IPS-20b (cell line): ENCODE measurements at regions not wholly inside any gene's neighbourhood (a gene's known extent, or its start where the extent isn't known, plus 50 kb on each side); places are given as distances from the start of the nearest gene placed in this dataset.

ENCODE experiments used
- H3K27ac ChIP-seq: one replicate; pipeline ENCODE4 v1.5.1; 2013; ENCODE audit warnings: low read length
- H3K27me3 ChIP-seq: 2 replicates; pipeline ENCODE4 v1.6.1; 2013; ENCODE audit warnings: mild to moderate bottlenecking, low read length, inconsistent platforms; ENCODE audit not compliant: insufficient read depth
- H3K36me3 ChIP-seq: 2 replicates; pipeline ENCODE4 v1.6.1; 2013; ENCODE audit warnings: low read depth, mild to moderate bottlenecking, inconsistent platforms, low read length, moderate library complexity; ENCODE audit not compliant: insufficient read depth
- H3K4me1 ChIP-seq: 2 replicates; pipeline ENCODE4 v1.6.1; 2013; ENCODE audit warnings: mild to moderate bottlenecking, control low read depth, inconsistent platforms, low read length, moderate library complexity; ENCODE audit not compliant: insufficient read depth
- H3K4me3 ChIP-seq: 2 replicates; pipeline ENCODE4 v1.5.1; 2013; ENCODE audit warnings: mild to moderate bottlenecking, low read length, inconsistent platforms
- H3K9ac ChIP-seq: 2 replicates; pipeline ENCODE4 v1.6.1; 2013; ENCODE audit warnings: low read depth, mild to moderate bottlenecking, inconsistent platforms, low read length, moderate library complexity
- H3K9me3 ChIP-seq: 2 replicates; pipeline ENCODE4 v1.6.1; 2013; ENCODE audit warnings: mild to moderate bottlenecking, low read depth, low read length, inconsistent platforms; ENCODE audit not compliant: insufficient read depth

DNA sequence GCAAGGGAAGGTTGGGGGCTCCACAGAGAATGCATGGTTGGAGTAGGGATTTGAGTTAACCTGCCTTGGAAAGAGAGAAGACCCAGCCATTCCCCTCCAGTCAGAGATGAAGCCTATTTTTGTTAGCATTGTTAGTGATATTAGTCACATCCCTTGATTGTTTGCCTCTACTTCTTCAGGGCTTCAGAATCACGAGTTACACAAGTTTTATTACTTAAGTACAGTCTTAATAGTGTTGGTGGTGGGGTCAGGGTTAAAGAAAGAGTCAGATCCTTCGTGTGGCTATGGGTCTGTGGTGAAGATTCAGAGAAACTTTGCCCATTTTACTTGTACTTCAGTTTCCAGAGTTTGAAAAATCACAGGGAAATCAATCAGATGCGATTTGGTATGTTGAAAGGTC, 363.1 kb downstream of the LRIG3 start:
- no peak overlapping the region for H3K9ac ChIP-seq
- no peak overlapping the region for H3K4me3 ChIP-seq
- H3K4me1 ChIP-seq: no peaks in the 10 kb centered on the region
- H3K36me3 ChIP-seq: no peaks in the 10 kb centered on the region
- no peaks in the 10 kb centered on the region for H3K9me3 ChIP-seq
- H3K27me3 ChIP-seq: no peaks in the 10 kb centered on the region
- H3K27ac ChIP-seq: no peak overlapping the region

DNA sequence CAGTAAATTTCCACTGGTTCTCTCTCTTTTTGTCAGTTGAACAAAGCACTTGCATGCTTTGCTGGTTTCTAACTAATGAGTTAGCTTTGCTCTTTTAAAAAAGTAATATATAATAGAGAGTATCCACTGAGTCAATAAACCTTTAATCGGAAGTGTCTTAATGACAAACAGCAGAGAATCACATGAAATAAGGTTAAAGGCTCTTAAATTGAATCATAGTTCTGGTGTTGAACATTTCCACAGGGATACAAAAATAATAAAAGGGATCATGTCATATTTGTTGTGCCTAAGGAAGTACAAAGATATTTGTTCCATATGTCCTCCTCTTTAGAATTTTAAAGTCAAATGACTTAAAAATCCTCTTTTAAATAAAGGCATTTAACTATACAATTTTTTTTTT, 362.6 kb downstream of the LRIG3 start:
- no peaks in the 10 kb centered on the region for H3K36me3 ChIP-seq
- H3K9ac ChIP-seq: no peak overlapping the region
- no peaks in the 10 kb centered on the region for H3K9me3 ChIP-seq
- H3K27me3 ChIP-seq: no peaks in the 10 kb centered on the region
- no peak overlapping the region for H3K27ac ChIP-seq
- no peak overlapping the region for H3K4me3 ChIP-seq
- no peaks in the 10 kb centered on the region for H3K4me1 ChIP-seq

DNA sequence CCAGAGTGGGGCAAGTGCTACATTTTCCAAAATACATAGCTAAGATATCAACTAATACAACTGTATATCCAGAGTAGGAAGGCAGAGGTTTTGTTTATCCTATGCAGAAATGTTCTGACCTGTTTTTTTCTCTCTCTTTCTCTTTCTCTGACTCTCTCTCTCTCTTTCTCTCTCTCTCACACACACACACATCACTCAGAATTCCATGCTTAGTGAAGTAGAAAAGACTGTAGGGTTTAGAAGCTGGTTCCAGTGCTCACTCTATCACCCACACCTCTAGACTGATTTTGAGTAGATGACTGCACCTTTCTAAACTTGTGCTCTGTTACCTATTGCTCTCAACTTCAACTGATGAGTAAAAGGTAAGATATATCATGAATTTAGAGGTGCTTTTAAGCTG, 356.7 kb downstream of the LRIG3 start:
- Histone ChIP-seq H3K4me1 (no peaks in the 10 kb centered on the region), H3K27me3 (no peaks in the 10 kb centered on the region), H3K27ac (no peak overlapping the region), H3K36me3 (no peaks in the 10 kb centered on the region), H3K9ac (no peak overlapping the region), H3K4me3 (no peak overlapping the region), H3K9me3 (no peaks in the 10 kb centered on the region)

DNA sequence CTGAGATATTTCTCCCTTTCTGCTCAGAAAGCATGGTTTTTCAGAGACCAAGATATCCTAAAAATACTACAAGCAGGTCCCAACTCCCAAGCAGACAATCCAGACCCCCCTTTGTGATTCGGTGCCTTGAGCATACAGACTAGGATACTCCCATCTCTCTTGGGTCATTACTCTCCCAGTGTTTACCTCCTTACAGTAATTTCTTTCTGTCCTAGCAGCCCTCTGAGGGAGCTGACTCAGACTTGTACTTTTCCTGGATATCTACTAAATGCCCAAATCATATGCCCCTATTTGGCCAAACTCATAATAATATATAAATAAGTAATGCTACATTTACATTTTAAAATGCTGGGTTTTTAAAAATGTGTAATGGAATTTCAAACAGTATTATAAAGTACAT, 355.6 kb downstream of the LRIG3 start:
- Histone ChIP-seq H3K9ac (no peak overlapping the region), H3K9me3 (no peaks in the 10 kb centered on the region), H3K4me3 (no peak overlapping the region), H3K27me3 (no peaks in the 10 kb centered on the region), H3K27ac (no peak overlapping the region), H3K4me1 (no peaks in the 10 kb centered on the region), H3K36me3 (no peaks in the 10 kb centered on the region)

DNA sequence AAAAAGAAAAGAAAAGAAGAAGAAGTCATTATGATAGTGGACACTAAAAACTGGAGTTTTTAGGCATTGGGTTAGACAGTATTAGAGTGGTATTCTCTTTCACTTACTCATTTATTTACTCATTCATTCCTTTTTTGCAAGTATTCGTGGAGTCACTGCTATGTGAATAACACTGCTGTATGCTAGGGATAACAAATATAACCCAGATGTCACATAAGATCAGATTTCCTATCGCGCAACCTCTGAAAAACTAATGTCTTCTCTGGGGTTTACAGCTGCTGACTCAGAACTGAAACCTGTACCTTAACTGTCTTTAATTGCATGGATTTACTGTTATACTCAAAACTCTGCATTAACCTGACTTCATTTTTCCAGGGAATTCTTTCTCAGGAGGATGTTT, 353.7 kb downstream of the LRIG3 start:
- Histone ChIP-seq H3K36me3 (no peaks in the 10 kb centered on the region), H3K27ac (no peak overlapping the region)

DNA sequence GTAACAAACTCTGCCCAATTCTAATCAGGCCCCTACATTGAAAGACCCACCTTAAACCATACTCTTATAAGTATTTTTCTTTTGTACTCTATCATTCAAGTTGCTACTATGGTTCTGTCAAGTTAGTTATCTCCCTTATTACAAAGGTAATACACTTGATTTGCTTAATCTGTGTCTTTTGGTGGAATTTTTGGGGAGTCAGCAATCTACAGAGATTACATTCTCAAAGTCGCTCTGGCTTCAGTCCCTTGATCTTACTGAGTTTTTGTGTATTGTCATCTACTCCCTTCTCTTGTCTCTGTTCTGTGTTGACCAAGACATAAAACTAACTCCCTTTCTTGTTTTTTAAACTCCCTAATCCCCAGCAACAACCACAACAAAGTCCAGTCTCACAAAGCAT, 353.1 kb downstream of the LRIG3 start:
- Histone ChIP-seq H3K9me3 (no peaks in the 10 kb centered on the region), H3K36me3 (no peaks in the 10 kb centered on the region), H3K27me3 (no peaks in the 10 kb centered on the region), H3K27ac (no peak overlapping the region), H3K4me3 (no peak overlapping the region), H3K9ac (no peak overlapping the region), H3K4me1 (no peaks in the 10 kb centered on the region)

More for the DNA sequence above, 353.7 kb downstream of the LRIG3 start:
- no peaks in the 10 kb centered on the region for H3K27me3 ChIP-seq
- no peaks in the 10 kb centered on the region for H3K4me1 ChIP-seq
- no peak overlapping the region for H3K4me3 ChIP-seq
- no peaks in the 10 kb centered on the region for H3K9me3 ChIP-seq
- H3K9ac ChIP-seq: no peak overlapping the region

DNA sequence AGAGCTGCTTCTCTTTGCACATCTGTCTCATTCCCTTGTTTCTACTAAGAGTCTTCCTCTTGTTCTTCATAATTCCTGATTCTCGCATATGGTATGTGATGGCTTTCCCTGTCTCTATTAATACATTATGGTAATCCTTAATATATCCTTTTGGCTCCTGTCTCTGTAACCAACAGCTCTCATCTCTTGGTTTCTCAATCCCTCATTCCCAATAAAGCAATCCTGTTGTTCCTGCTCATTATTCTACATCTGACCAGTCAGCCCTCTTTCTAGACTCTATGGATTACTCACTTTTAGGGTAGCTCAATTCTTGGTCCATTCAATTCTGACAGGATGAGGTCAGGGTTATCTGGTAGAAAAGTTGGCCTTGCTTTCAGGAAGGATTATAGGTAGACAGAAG, 349.9 kb downstream of the LRIG3 start:
- no peaks in the 10 kb centered on the region for H3K27me3 ChIP-seq
- no peak overlapping the region for H3K9ac ChIP-seq
- no peaks in the 10 kb centered on the region for H3K4me1 ChIP-seq
- H3K4me3 ChIP-seq: no peak overlapping the region
- no peaks in the 10 kb centered on the region for H3K36me3 ChIP-seq
- H3K27ac ChIP-seq: no peak overlapping the region
- H3K9me3 ChIP-seq: no peaks in the 10 kb centered on the region

DNA sequence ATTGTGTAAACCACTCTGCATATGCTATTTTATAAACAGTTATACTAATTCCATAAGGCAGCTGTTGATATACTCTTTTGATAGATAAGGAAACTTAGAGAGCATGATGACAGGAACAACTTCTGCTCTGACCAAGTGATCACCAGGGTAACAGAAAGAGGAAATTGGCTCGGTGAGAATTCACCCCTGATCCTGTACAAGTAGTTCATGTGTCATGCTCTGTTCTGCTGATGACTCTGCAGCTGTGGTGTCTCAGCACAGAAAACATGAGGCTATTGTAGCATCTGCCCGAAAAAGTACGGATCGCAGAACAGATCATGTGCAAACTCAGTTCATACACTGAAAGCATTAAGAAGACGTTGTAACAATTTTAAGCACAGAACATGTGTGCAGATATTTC, 345.0 kb downstream of the LRIG3 start:
- no peak overlapping the region for H3K27ac ChIP-seq
- no peaks in the 10 kb centered on the region for H3K36me3 ChIP-seq
- H3K9ac ChIP-seq: no peak overlapping the region
- H3K4me3 ChIP-seq: no peak overlapping the region
- no peaks in the 10 kb centered on the region for H3K27me3 ChIP-seq
- no peaks in the 10 kb centered on the region for H3K4me1 ChIP-seq
- H3K9me3 ChIP-seq: no peaks in the 10 kb centered on the region

DNA sequence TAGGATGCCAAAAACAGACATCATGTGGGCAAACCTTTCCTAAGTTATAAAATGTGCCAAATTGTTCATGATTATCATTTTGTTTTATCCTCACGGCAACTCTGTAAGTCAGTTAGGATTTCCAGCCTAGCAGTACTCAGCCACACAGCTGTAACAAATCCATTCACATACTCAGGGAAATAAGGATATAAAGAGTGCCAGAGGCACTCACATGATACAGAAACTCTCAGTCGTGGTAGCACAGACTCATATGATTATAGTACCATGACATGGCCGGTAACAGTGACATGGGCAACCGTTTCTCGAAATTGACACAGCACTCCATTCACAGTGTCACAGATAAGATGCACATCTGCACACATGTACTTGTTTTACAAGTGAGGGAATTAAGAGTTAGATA, 344.2 kb downstream of the LRIG3 start:
- H3K27ac ChIP-seq: no peak overlapping the region
- H3K4me1 ChIP-seq: no peaks in the 10 kb centered on the region
- no peak overlapping the region for H3K9ac ChIP-seq
- H3K4me3 ChIP-seq: no peak overlapping the region
- no peaks in the 10 kb centered on the region for H3K36me3 ChIP-seq
- no peaks in the 10 kb centered on the region for H3K9me3 ChIP-seq
- no peaks in the 10 kb centered on the region for H3K27me3 ChIP-seq

DNA sequence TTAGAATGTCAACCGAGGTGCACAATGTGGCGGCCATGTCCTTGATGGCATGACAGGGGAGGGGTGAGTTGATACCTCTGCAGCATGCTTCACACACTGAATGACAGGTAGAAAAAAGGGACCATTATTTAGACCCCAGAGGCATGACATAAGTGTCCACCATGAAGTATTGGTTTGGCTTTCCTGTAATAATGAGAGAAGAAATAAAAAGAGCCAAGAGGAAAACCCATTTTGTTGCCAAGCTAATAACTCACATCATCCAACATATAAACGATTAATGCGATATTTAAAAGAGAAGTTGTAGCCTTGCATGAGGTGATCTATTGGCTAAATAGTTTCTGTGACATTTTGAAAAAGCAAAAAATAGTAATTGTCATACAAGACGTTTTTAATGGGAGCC, 343.4 kb downstream of the LRIG3 start:
- no peaks in the 10 kb centered on the region for H3K9me3 ChIP-seq
- no peak overlapping the region for H3K9ac ChIP-seq
- H3K36me3 ChIP-seq: no peaks in the 10 kb centered on the region
- no peaks in the 10 kb centered on the region for H3K27me3 ChIP-seq
- no peak overlapping the region for H3K4me3 ChIP-seq
- H3K4me1 ChIP-seq: no peaks in the 10 kb centered on the region
- no peak overlapping the region for H3K27ac ChIP-seq

DNA sequence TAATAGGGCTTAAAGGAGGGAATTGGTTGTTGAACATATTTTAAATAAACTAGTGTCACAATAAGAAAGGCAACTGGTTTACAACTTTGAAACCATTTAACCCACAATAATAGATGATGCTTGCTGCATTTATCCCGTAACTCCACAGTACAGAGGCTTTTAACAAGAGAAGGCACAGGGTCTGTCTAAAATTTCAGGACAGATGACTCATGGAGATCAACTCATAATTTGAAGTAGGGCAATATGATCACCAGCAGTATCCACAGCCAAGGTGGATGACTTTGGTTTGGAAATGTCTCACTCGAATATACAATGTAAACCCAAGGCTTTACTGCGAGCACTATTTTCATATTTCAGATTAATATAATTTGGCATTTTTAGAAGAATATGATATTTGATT, 340.2 kb downstream of the LRIG3 start:
- Histone ChIP-seq H3K27ac (no peak overlapping the region), H3K9ac (no peak overlapping the region), H3K9me3 (no peaks in the 10 kb centered on the region), H3K27me3 (no peaks in the 10 kb centered on the region), H3K36me3 (no peaks in the 10 kb centered on the region), H3K4me1 (no peaks in the 10 kb centered on the region), H3K4me3 (no peak overlapping the region)

DNA sequence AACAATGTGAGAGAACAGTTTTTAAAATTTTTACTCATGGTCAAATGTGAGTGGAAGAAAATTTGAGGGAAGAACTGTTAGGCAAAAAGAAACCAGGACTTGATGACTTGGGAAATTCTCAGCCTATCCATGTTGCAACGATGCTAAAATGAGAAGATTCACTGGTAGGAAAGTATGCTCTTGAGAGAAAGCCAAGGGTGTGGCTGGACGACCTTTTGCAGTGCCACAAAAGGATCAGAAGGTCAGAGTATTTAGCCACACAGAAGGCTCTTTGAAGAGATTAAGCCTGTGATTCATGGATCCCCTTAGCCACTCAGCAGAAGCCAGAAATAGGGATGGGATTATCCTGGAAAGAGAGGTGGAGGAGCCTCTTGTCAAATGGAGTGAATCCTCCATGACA, 336.8 kb downstream of the LRIG3 start:
- Histone ChIP-seq H3K27me3 (no peaks in the 10 kb centered on the region), H3K36me3 (no peaks in the 10 kb centered on the region), H3K4me1 (no peaks in the 10 kb centered on the region), H3K9ac (no peak overlapping the region), H3K27ac (no peak overlapping the region), H3K4me3 (no peak overlapping the region), H3K9me3 (no peaks in the 10 kb centered on the region)

DNA sequence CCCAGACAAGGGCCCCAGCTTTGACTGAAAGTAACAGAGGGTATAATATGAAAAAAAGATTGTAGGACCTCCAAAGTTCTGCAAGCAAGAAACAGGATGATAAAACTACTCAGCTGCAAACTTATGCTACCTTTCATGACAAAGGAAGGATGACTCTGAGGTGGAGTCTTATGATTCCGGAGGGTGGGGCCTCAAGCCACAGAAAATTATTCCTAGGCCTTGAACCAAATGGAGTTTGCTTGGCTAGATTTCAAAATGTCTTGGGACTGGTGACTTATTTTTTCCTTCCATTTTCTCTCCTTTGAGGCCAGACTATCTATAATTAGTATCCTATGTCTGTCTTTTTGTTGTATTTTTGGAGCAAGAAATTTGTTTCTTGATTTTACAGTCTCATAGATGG, 336.4 kb downstream of the LRIG3 start:
- Histone ChIP-seq H3K9ac (no peak overlapping the region), H3K4me3 (no peak overlapping the region), H3K4me1 (no peaks in the 10 kb centered on the region), H3K27me3 (no peaks in the 10 kb centered on the region), H3K9me3 (no peaks in the 10 kb centered on the region), H3K27ac (no peak overlapping the region), H3K36me3 (no peaks in the 10 kb centered on the region)
